ENCODE measurements at regions not wholly inside any gene's neighbourhood (a gene's known extent, or its start where the extent isn't known, plus 50 kb on each side); places are given as distances from the start of the nearest gene placed in this dataset.
A peak's percentile ranks its signal among the peaks of the same experiment; 100 is the strongest.

- H3K27me3 ChIP-seq: no peaks in the 10 kb centered on the region
- no peaks in the 10 kb centered on the region for H4K20me1 ChIP-seq (ENCODE audit: low read depth)
- peaks cover 4% of the 10 kb centered on the region for H3F3A ChIP-seq (ENCODE audit: low read depth)
- no peak overlapping the region for H3K4me3 ChIP-seq
- H3K4me2 ChIP-seq: no peak overlapping the region
- Mint-ChIP-seq H3K4me1 (peaks cover 8% of the 10 kb centered on the region), H3K9me3 (no peaks in the 10 kb centered on the region), H3K36me3 (no peaks in the 10 kb centered on the region), H3K4me3 (no peak overlapping the region), H3K27ac (peak overlapping the region; percentile 42), H3K27me3 (ENCODE audit: insufficient read depth, low read depth) (no peaks in the 10 kb centered on the region)
- peaks cover 4% of the 10 kb centered on the region for H3K4me1 ChIP-seq
- H2AFZ ChIP-seq (replicated peaks): no peak overlapping the region
- no peaks in the 10 kb centered on the region for H3K9me3 ChIP-seq (ENCODE audit: low read depth)
- H3K27ac ChIP-seq: no peak overlapping the region
- H3K9ac ChIP-seq: no peak overlapping the region
- no peak for DNase-seq (ENCODE audit: low spot score)
- H3K36me3 ChIP-seq: no peaks in the 10 kb centered on the region
- TF ChIP-seq EZH2phosphoT487 (IDR thresholded peaks at IDR 0.05) (no peak), EZH2 (IDR thresholded peaks at IDR 0.05) (no peak)
- TF ChIP-seq, protein P1, sequence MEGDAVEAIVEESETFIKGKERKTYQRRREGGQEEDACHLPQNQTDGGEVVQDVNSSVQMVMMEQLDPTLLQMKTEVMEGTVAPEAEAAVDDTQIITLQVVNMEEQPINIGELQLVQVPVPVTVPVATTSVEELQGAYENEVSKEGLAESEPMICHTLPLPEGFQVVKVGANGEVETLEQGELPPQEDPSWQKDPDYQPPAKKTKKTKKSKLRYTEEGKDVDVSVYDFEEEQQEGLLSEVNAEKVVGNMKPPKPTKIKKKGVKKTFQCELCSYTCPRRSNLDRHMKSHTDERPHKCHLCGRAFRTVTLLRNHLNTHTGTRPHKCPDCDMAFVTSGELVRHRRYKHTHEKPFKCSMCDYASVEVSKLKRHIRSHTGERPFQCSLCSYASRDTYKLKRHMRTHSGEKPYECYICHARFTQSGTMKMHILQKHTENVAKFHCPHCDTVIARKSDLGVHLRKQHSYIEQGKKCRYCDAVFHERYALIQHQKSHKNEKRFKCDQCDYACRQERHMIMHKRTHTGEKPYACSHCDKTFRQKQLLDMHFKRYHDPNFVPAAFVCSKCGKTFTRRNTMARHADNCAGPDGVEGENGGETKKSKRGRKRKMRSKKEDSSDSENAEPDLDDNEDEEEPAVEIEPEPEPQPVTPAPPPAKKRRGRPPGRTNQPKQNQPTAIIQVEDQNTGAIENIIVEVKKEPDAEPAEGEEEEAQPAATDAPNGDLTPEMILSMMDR (IDR thresholded peaks at IDR 0.05): no peak
- H3K79me2 ChIP-seq (ENCODE audit: low read depth): no peaks in the 10 kb centered on the region
These were observed 219.6 kb upstream of the GPR26 start for GRCh38 chr10:123446449-123447156.

DNA sequence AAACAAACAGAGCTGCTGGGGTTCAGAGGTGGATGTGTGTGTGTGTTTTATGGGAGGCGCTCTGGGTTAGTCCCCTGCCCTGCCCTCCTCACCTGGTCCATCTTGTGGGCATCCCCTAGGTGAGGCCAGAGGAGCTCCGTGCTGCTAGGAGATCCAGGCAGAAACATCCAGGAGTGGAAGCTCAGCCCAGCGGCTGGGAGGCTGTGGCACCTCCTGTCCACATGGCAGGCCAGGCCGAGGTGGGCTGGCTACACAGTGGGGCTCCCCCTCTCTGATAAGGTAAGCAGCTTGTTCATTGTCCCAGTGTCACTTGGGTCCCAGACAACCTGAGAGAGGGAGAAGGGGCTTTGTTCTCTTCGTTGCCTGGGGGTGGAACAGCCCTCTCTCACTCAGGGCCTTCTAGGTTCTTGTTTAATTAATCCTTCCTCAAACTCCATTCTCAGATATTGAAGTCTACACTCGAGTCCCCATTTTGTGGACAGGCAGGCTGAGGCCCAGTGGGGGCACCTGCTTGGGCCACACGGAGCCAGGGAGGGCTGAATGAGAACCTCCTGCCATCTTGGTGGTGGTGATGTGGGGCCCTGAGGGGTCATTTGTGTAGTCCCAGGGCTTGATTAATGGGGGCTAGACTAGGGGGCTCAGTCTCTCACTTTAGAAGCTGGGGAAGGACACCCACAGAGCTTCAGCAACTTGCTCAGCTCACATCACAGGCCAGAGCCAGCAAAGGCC lies 216.8 kb upstream of the GPR26 start:
- TF ChIP-seq, protein P1 (IDR thresholded peaks at IDR 0.05): no peak
- TF ChIP-seq EZH2 (IDR thresholded peaks at IDR 0.05) (no peak), EZH2phosphoT487 (IDR thresholded peaks at IDR 0.05) (no peak)
- Mint-ChIP-seq H3K9me3 (no peaks in the 10 kb centered on the region), H3K27me3 (ENCODE audit: insufficient read depth, low read depth) (no peaks in the 10 kb centered on the region), H3K36me3 (no peaks in the 10 kb centered on the region), H3K27ac (no peak overlapping the region), H3K4me3 (no peak overlapping the region), H3K4me1 (peaks cover 8% of the 10 kb centered on the region)
- Histone ChIP-seq H4K20me1 (ENCODE audit: low read depth) (no peaks in the 10 kb centered on the region), H3K4me1 (peaks cover 4% of the 10 kb centered on the region), H3F3A (ENCODE audit: low read depth) (peaks cover 4% of the 10 kb centered on the region), H3K36me3 (no peaks in the 10 kb centered on the region), H3K4me2 (no peak overlapping the region), H3K4me3 (no peak overlapping the region), H3K27ac (no peak overlapping the region), H3K79me2 (ENCODE audit: low read depth) (no peaks in the 10 kb centered on the region), H2AFZ (replicated peaks) (no peak overlapping the region), H3K9me3 (ENCODE audit: low read depth) (no peaks in the 10 kb centered on the region), H3K27me3 (no peaks in the 10 kb centered on the region), H3K9ac (no peak overlapping the region)
- DNase-seq (ENCODE audit: low spot score): no peak

- H4K20me1 ChIP-seq (ENCODE audit: low read depth): no peaks in the 10 kb centered on the region
- H3K27ac ChIP-seq: no peak overlapping the region
- no peak overlapping the region for H3K4me2 ChIP-seq
- H3K4me3 ChIP-seq: no peak overlapping the region
- Mint-ChIP-seq H3K36me3 (no peaks in the 10 kb centered on the region), H3K27ac (no peak overlapping the region), H3K9me3 (no peaks in the 10 kb centered on the region), H3K4me1 (peaks cover 5% of the 10 kb centered on the region), H3K4me3 (no peak overlapping the region), H3K27me3 (ENCODE audit: insufficient read depth, low read depth) (no peaks in the 10 kb centered on the region)
- H3K36me3 ChIP-seq: no peaks in the 10 kb centered on the region
- peaks cover 4% of the 10 kb centered on the region for H3K4me1 ChIP-seq
- no peaks in the 10 kb centered on the region for H3K27me3 ChIP-seq
- no peak for DNase-seq (ENCODE audit: low spot score)
- H3K9me3 ChIP-seq (ENCODE audit: low read depth): no peaks in the 10 kb centered on the region
- H3K9ac ChIP-seq: no peak overlapping the region
- no peaks in the 10 kb centered on the region for H3K79me2 ChIP-seq (ENCODE audit: low read depth)
- H3F3A ChIP-seq (ENCODE audit: low read depth): peaks cover 3% of the 10 kb centered on the region
- TF ChIP-seq EZH2phosphoT487 (IDR thresholded peaks at IDR 0.05) (no peak), EZH2 (IDR thresholded peaks at IDR 0.05) (no peak)
- TF ChIP-seq, protein P1 (IDR thresholded peaks at IDR 0.05): no peak
- H2AFZ ChIP-seq (replicated peaks): no peak overlapping the region
These were observed 215.1 kb upstream of the GPR26 start for GRCh38 chr10:123450956-123451605.

Data from neural progenitor cell (in vitro differentiated cells).